Bronchial epithelial cell (primary cell): ENCODE measurements at regions not wholly inside any gene's neighbourhood (a gene's known extent, or its start where the extent isn't known, plus 50 kb on each side); places are given as distances from the start of the nearest gene placed in this dataset.

Experiments used
- DNase-seq: peaks from one replicate; pipeline ENCODE4 v3.0.0-alpha.2; 2010; ENCODE audit warnings: low read depth
- FAIRE-seq: peaks from 2 replicates; lab custom pipeline; 2011; peaks lifted over from hg19 to GRCh38; lab: Jason Lieb, UNC
- H3K27me3 ChIP-seq: 2 replicates; pipeline ENCODE4 v1.5.1; 2011; ENCODE audit warnings: low read length; ENCODE audit not compliant: control insufficient read depth, insufficient read depth
- H3K36me3 ChIP-seq: 2 replicates; pipeline ENCODE4 v1.5.1; 2011; ENCODE audit warnings: low read length; ENCODE audit not compliant: control insufficient read depth, insufficient read depth
- H3K4me3 ChIP-seq: 2 replicates; pipeline ENCODE4 v1.5.1; 2011; ENCODE audit warnings: mild to moderate bottlenecking, low read depth, low read length, control low read depth
- TF ChIP-seq, protein P1 (sequence below): IDR thresholded peaks from 2 replicates; pipeline ENCODE4 v1.5.1; 2011; ENCODE audit warnings: mild to moderate bottlenecking, moderate library complexity, low read length, control low read depth, inconsistent platforms; ENCODE audit not compliant: insufficient read depth, severe bottlenecking

DNA sequence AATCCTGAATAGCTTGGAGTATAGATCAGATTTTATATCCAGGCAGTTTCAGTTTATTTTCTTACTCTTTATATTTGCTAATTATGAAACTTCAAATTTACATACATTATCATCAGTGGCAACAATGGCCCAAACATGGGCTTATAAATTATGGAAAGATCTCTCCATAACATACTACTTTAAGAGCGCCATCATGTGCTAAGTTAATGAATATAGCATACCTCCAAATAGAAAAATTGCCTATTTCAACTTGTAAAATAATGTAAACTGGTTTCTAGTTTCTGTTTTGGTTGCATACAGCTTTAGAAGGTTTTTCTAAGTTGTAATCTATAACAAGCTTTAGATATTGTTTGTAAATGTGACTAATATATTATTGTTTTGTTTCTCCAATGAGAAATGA is 531.3 kb upstream of the UBE2E2 start:
- TF ChIP-seq, protein P1, sequence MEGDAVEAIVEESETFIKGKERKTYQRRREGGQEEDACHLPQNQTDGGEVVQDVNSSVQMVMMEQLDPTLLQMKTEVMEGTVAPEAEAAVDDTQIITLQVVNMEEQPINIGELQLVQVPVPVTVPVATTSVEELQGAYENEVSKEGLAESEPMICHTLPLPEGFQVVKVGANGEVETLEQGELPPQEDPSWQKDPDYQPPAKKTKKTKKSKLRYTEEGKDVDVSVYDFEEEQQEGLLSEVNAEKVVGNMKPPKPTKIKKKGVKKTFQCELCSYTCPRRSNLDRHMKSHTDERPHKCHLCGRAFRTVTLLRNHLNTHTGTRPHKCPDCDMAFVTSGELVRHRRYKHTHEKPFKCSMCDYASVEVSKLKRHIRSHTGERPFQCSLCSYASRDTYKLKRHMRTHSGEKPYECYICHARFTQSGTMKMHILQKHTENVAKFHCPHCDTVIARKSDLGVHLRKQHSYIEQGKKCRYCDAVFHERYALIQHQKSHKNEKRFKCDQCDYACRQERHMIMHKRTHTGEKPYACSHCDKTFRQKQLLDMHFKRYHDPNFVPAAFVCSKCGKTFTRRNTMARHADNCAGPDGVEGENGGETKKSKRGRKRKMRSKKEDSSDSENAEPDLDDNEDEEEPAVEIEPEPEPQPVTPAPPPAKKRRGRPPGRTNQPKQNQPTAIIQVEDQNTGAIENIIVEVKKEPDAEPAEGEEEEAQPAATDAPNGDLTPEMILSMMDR = no peak
- FAIRE-seq (no peak), DNase-seq (no peak)
- no peaks in the 10 kb centered on the region for H3K36me3 ChIP-seq
- H3K27me3 ChIP-seq = no peaks in the 10 kb centered on the region
- H3K4me3 ChIP-seq = no peak overlapping the region

DNA sequence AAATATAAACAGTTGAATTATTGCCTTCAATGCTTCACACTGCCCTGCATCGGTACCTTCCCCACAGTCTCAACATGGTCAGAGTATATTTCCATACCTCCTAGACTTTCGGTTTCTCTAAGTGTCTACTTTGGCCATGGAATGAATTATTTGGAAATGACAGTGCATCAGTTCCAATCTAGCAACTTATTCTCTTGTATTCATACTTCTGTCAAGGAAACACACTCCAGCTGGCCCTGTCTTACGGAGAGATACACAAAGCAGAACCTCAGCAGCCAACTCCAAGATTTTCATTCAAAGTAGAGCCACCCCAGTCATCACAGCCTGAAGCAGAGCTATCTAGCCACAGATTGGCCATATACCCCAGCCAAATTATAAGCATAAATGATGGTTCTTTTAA is 518.4 kb upstream of the UBE2E2 start:
- Histone ChIP-seq H3K27me3 (no peaks in the 10 kb centered on the region), H3K36me3 (no peaks in the 10 kb centered on the region), H3K4me3 (no peak overlapping the region)
- TF ChIP-seq, protein P1 = no peak
- FAIRE-seq = no peak
- DNase-seq = no peak

DNA sequence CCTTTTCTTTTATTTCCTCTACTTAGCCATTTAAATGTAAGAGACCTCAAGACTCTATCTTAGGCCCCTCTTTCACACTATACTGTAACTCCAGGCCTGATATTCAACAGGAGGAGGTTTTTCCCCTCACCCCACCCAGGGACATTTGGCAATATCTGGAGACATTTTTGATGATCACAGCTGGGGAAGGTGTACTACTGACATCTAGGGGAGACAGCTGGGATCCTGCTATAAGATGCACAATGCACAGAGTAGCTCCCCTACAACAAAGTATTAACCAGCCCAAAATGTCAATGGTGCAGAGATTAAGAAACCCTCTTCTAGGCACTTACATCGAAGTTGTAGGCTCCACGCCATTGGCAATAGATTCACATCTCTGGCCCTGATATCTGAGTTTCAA is 517.5 kb upstream of the UBE2E2 start:
- FAIRE-seq = no peak

DNA sequence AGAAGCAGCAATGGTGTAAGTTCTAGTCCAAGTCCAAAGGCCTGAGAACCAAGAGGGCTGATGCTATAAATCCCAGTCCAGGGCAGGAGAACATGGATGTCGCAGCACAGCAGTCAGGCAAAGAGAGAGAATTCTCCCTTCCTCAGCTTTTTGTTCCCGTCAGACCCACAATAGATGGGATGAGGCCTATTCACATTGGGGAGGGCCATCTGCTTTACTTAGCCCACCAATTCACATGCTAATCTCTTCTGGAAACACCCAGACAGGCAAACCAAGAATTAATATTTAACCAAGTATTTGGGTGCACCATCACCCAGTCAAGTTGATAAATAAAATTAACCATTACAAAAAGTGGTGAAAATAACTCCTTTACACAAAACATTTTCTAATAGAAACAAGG is 511.7 kb upstream of the UBE2E2 start:
- no peak for DNase-seq
- Histone ChIP-seq H3K27me3 (no peaks in the 10 kb centered on the region), H3K4me3 (no peak overlapping the region), H3K36me3 (no peaks in the 10 kb centered on the region)
- TF ChIP-seq, protein P1 = no peak
- no peak for FAIRE-seq

More for the DNA sequence above, 517.5 kb upstream of the UBE2E2 start:
- peak; percentile 9 for DNase-seq
- Histone ChIP-seq H3K36me3 (no peaks in the 10 kb centered on the region), H3K4me3 (no peak overlapping the region), H3K27me3 (no peaks in the 10 kb centered on the region)
- TF ChIP-seq, protein P1 = peak; percentile 26

DNA sequence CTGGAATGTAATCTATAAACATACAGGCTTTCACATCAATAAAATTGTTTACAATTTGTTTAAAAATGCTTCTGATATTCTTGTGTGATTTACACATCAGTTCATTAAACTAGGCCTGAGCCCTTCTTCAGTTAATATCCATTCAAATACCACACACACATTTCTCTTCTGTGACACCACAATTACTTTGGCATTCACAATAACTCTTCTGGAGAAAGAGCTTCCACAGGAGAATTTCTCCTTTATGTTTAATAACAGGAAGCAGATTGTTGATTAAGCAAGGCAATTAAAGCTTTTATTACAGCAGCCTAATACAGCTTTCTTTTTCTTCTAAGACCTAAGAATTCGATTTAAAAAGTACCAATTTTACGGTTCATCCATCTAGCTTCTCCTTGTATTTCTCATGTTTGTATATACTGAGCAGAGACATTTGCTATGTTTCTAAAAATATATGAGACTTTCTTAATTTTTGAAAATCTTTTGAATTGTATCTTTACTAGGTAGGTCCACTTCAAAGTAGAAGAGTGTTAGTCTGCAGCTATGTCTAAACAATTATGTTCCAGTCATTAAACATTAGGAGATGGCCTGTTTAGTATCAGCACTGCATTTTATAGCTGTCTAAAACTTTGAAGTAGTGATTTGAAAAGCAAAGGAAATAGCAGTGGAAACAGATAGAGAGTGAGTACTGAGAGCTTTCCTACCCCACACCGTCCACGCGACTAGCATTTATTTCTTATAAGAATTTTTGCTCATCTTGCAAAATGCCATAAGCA is 511.1 kb upstream of the UBE2E2 start:
- TF ChIP-seq, protein P1 = no peak
- no peak for DNase-seq
- no peak for FAIRE-seq
- Histone ChIP-seq H3K27me3 (no peaks in the 10 kb centered on the region), H3K4me3 (no peak overlapping the region), H3K36me3 (no peaks in the 10 kb centered on the region)

DNA sequence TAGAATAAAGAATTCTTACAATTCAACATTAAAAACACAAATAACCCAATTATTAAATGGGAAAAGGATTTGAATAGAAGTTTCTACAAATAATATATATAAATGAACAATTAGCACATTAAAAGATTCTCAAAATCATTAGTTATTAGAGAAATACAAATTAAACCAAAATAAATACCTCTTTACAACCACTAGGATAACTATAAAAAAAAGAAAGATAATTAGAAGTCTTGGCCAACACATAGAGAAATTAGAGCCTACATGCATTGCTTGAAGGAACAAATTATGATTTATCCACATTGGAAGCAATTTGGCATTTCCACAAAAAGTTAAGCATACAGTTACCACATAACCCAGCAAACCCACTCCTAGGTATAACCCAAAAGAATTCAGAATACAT is 502.3 kb upstream of the UBE2E2 start:
- Histone ChIP-seq H3K27me3 (no peaks in the 10 kb centered on the region), H3K36me3 (no peaks in the 10 kb centered on the region), H3K4me3 (no peak overlapping the region)
- DNase-seq (no peak), FAIRE-seq (no peak)
- TF ChIP-seq, protein P1 = no peak
